Activated T-cell treated with anti-CD3 and anti-CD28 coated beads, Interleukin-2, amount 50 U/mL, for 24 hours (primary cell): ENCODE measurements at regions not wholly inside any gene's neighbourhood (a gene's known extent, or its start where the extent isn't known, plus 50 kb on each side); places are given as distances from the start of the nearest gene placed in this dataset.
"Not testable (repeated sequence)": the region's sequence is repeated elsewhere in the genome, so short reads cannot be mapped to it uniquely, and the experiment has no call there.

Experiments
- DNase-seq: peaks from one replicate; pipeline ENCODE4 v3.0.0-alpha.2; 2020
- H3K27ac Mint-ChIP-seq: 2 replicates; pipeline ENCODE4 v1.8.0; 2020; ENCODE audit warnings: mild to moderate bottlenecking, mixed read lengths
- H3K27me3 Mint-ChIP-seq: 2 replicates; pipeline ENCODE4 v1.8.0; 2020; ENCODE audit warnings: mixed read lengths
- H3K36me3 Mint-ChIP-seq: 2 replicates; pipeline ENCODE4 v1.8.0; 2020; ENCODE audit warnings: low read depth, mixed read lengths
- H3K4me1 Mint-ChIP-seq: 2 replicates; pipeline ENCODE4 v1.8.0; 2020; ENCODE audit warnings: low read depth, mixed read lengths
- H3K4me3 Mint-ChIP-seq: 2 replicates; pipeline ENCODE4 v1.8.0; 2020; ENCODE audit warnings: mild to moderate bottlenecking, moderate library complexity, mixed read lengths
- H3K9me3 Mint-ChIP-seq: 2 replicates; pipeline ENCODE4 v1.8.0; 2020; ENCODE audit warnings: mixed read lengths

GRCh38 chr7:131924857-131925256 lies 368.4 kb upstream of the PODXL start:
- Mint-ChIP-seq H3K36me3 (no peaks in the 10 kb centered on the region), H3K27me3 (peaks cover 9% of the 10 kb centered on the region), H3K9me3 (peaks cover 1% of the 10 kb centered on the region), H3K4me1 (no peaks in the 10 kb centered on the region), H3K27ac (no peak overlapping the region), H3K4me3 (no peak overlapping the region)
- DNase-seq: no peak

GRCh38 chr7:131922948-131923347 lies 366.5 kb upstream of the PODXL start:
- H3K4me3 Mint-ChIP-seq, DNase-seq, H3K27me3 Mint-ChIP-seq, H3K36me3 Mint-ChIP-seq, H3K9me3 Mint-ChIP-seq, H3K4me1 Mint-ChIP-seq, H3K27ac Mint-ChIP-seq: not testable (repeated sequence)

- peaks cover 1% of the 10 kb centered on the region for H3K9me3 Mint-ChIP-seq
- no peak overlapping the region for H3K4me3 Mint-ChIP-seq
- H3K27ac Mint-ChIP-seq: no peak overlapping the region
- DNase-seq: no peak
- H3K36me3 Mint-ChIP-seq: no peaks in the 10 kb centered on the region
- H3K4me1 Mint-ChIP-seq: no peaks in the 10 kb centered on the region
- H3K27me3 Mint-ChIP-seq: no peaks in the 10 kb centered on the region
Observed at GRCh38 chr7:131921016-131921415, 364.6 kb upstream of the PODXL start.

GRCh38 chr7:131919920-131920709 lies 363.7 kb upstream of the PODXL start:
- H3K36me3 Mint-ChIP-seq: no peaks in the 10 kb centered on the region
- DNase-seq: no peak
- no peak overlapping the region for H3K4me3 Mint-ChIP-seq
- H3K27me3 Mint-ChIP-seq: no peaks in the 10 kb centered on the region
- no peak overlapping the region for H3K27ac Mint-ChIP-seq
- H3K9me3 Mint-ChIP-seq: peaks cover 1% of the 10 kb centered on the region
- H3K4me1 Mint-ChIP-seq: no peaks in the 10 kb centered on the region

- DNase-seq: no peak
- Mint-ChIP-seq H3K27ac (no peak overlapping the region), H3K4me1 (no peaks in the 10 kb centered on the region), H3K4me3 (no peak overlapping the region), H3K36me3 (no peaks in the 10 kb centered on the region), H3K27me3 (peaks cover 50% of the 10 kb centered on the region), H3K9me3 (peaks cover 11% of the 10 kb centered on the region)
Observed at GRCh38 chr7:131911112-131911511, 354.7 kb upstream of the PODXL start.

GRCh38 chr7:131909151-131909768 lies 352.8 kb upstream of the PODXL start:
- Mint-ChIP-seq H3K27ac (no peak overlapping the region), H3K27me3 (peaks cover 51% of the 10 kb centered on the region), H3K9me3 (peaks cover 11% of the 10 kb centered on the region), H3K4me1 (no peaks in the 10 kb centered on the region), H3K4me3 (no peak overlapping the region), H3K36me3 (no peaks in the 10 kb centered on the region)
- no peak for DNase-seq

- Mint-ChIP-seq H3K27me3 (peaks cover 51% of the 10 kb centered on the region), H3K4me3 (no peak overlapping the region), H3K36me3 (no peaks in the 10 kb centered on the region), H3K9me3 (peaks cover 14% of the 10 kb centered on the region), H3K27ac (no peak overlapping the region), H3K4me1 (no peaks in the 10 kb centered on the region)
- DNase-seq: no peak
Observed at GRCh38 chr7:131908714-131909113, 352.3 kb upstream of the PODXL start.

GRCh38 chr7:131905471-131905973 lies 349.1 kb upstream of the PODXL start:
- Mint-ChIP-seq H3K4me1 (no peaks in the 10 kb centered on the region), H3K36me3 (no peaks in the 10 kb centered on the region), H3K27ac (no peak overlapping the region), H3K9me3 (peaks cover 16% of the 10 kb centered on the region), H3K27me3 (peaks cover 38% of the 10 kb centered on the region), H3K4me3 (no peak overlapping the region)
- no peak for DNase-seq

GRCh38 chr7:131904760-131905327 lies 348.4 kb upstream of the PODXL start:
- Mint-ChIP-seq H3K36me3 (no peaks in the 10 kb centered on the region), H3K9me3 (peaks cover 10% of the 10 kb centered on the region), H3K4me1 (no peaks in the 10 kb centered on the region)

GRCh38 chr7:131903315-131903714 lies 346.9 kb upstream of the PODXL start:
- peaks cover 21% of the 10 kb centered on the region for H3K27me3 Mint-ChIP-seq
- no peak overlapping the region for H3K4me3 Mint-ChIP-seq
- no peak overlapping the region for H3K27ac Mint-ChIP-seq
- H3K4me1 Mint-ChIP-seq: peaks cover 4% of the 10 kb centered on the region
- peaks cover 8% of the 10 kb centered on the region for H3K9me3 Mint-ChIP-seq
- no peaks in the 10 kb centered on the region for H3K36me3 Mint-ChIP-seq
- DNase-seq: no peak

More at GRCh38 chr7:131904760-131905327, 348.4 kb upstream of the PODXL start:
- Mint-ChIP-seq H3K27ac (no peak overlapping the region), H3K4me3 (no peak overlapping the region), H3K27me3 (peaks cover 31% of the 10 kb centered on the region)
- DNase-seq: no peak

- H3K27ac Mint-ChIP-seq: no peak overlapping the region
- no peak overlapping the region for H3K4me3 Mint-ChIP-seq
- H3K27me3 Mint-ChIP-seq: peaks cover 10% of the 10 kb centered on the region
- no peaks in the 10 kb centered on the region for H3K36me3 Mint-ChIP-seq
- peaks cover 8% of the 10 kb centered on the region for H3K9me3 Mint-ChIP-seq
- no peak for DNase-seq
- H3K4me1 Mint-ChIP-seq: peaks cover 5% of the 10 kb centered on the region
Observed at GRCh38 chr7:131900785-131901287, 344.4 kb upstream of the PODXL start.

GRCh38 chr7:131899271-131900030 lies 343.0 kb upstream of the PODXL start:
- Mint-ChIP-seq H3K36me3 (no peaks in the 10 kb centered on the region), H3K4me1 (peaks cover 10% of the 10 kb centered on the region), H3K27ac (no peak overlapping the region), H3K9me3 (peaks cover 8% of the 10 kb centered on the region), H3K27me3 (peaks cover 19% of the 10 kb centered on the region), H3K4me3 (no peak overlapping the region)
- DNase-seq: no peak

GRCh38 chr7:131898418-131898817 lies 342.0 kb upstream of the PODXL start:
- Mint-ChIP-seq H3K4me3 (no peak overlapping the region), H3K27me3 (peaks cover 21% of the 10 kb centered on the region), H3K27ac (no peak overlapping the region), H3K4me1 (peaks cover 10% of the 10 kb centered on the region), H3K36me3 (no peaks in the 10 kb centered on the region), H3K9me3 (peaks cover 6% of the 10 kb centered on the region)
- DNase-seq: no peak

GRCh38 chr7:131897790-131898165 lies 341.4 kb upstream of the PODXL start:
- H3K4me3 Mint-ChIP-seq: no peak overlapping the region
- no peaks in the 10 kb centered on the region for H3K36me3 Mint-ChIP-seq
- peaks cover 10% of the 10 kb centered on the region for H3K4me1 Mint-ChIP-seq
- H3K27me3 Mint-ChIP-seq: peaks cover 21% of the 10 kb centered on the region
- H3K27ac Mint-ChIP-seq: no peak overlapping the region
- DNase-seq: no peak
- peaks cover 6% of the 10 kb centered on the region for H3K9me3 Mint-ChIP-seq
